HUDEP-2 (cell line): ENCODE measurements at regions not wholly inside any gene's neighbourhood (a gene's known extent, or its start where the extent isn't known, plus 50 kb on each side); places are given as distances from the start of the nearest gene placed in this dataset.

Source experiments
- DNase-seq, 76 experiments: peaks; one replicate each; lab custom pipeline; 2025; ENCODE audit not compliant: unreplicated experiment in 76 of 76; lab: John Stamatoyannopoulos, UW

GRCh38 chr9:93814077-93814956, 140.8 kb downstream of the BARX1 start:
- DNase-seq: no peak

- no peak for DNase-seq
Measured at GRCh38 chr9:93813221-93814076, 141.7 kb downstream of the BARX1 start.

- DNase-seq: no peak
Measured at GRCh38 chr9:93812410-93812668, 142.8 kb downstream of the BARX1 start.

- no peak for DNase-seq
Measured at GRCh38 chr9:93810028-93810971, 144.9 kb downstream of the BARX1 start.

GRCh38 chr9:93809204-93809940, 145.8 kb downstream of the BARX1 start:
- DNase-seq: no peak

- no peak for DNase-seq
Measured at GRCh38 chr9:93808115-93809029, 146.8 kb downstream of the BARX1 start.

GRCh38 chr9:93807166-93808074, 147.7 kb downstream of the BARX1 start:
- DNase-seq: no peak

GRCh38 chr9:93801581-93802284, 153.4 kb downstream of the BARX1 start:
- no peak for DNase-seq

GRCh38 chr9:93801120-93801519, 154.0 kb downstream of the BARX1 start:
- DNase-seq: no peak

GRCh38 chr9:93792358-93792757, 162.8 kb downstream of the BARX1 start:
- DNase-seq: no peak

GRCh38 chr9:93786204-93786603, 169.0 kb downstream of the BARX1 start:
- no peak for DNase-seq

GRCh38 chr9:93776873-93777272, 178.3 kb downstream of the BARX1 start:
- no peak for DNase-seq

GRCh38 chr9:93776256-93776655, 178.9 kb downstream of the BARX1 start:
- DNase-seq: no peak

GRCh38 chr9:93774331-93775102, 180.6 kb downstream of the BARX1 start:
- no peak for DNase-seq

- DNase-seq: no peak
Measured at GRCh38 chr9:93771276-93771675, 183.9 kb downstream of the BARX1 start.

- DNase-seq: no peak
Measured at GRCh38 chr9:93761822-93762221, 185.4 kb downstream of the PHF2 start.

- DNase-seq: no peak
Measured at GRCh38 chr9:93750045-93750444, 173.7 kb downstream of the PHF2 start.
